HT-29 (cell line): ENCODE measurements at regions not wholly inside any gene's neighbourhood (a gene's known extent, or its start where the extent isn't known, plus 50 kb on each side); places are given as distances from the start of the nearest gene placed in this dataset.

Source experiments
- DNase-seq: peaks from one replicate; pipeline ENCODE4 v3.0.0-alpha.2; 2015; ENCODE audit warnings: low spot score

GRCh38 chr2:174668075-174668474 is 70.5 kb upstream of the WIPF1 start:
- no peak for DNase-seq

- no peak for DNase-seq
These were observed 69.8 kb upstream of the WIPF1 start for GRCh38 chr2:174667250-174667860.

- DNase-seq, result no peak
These were observed 69.2 kb upstream of the WIPF1 start for GRCh38 chr2:174666845-174667244.

DNA sequence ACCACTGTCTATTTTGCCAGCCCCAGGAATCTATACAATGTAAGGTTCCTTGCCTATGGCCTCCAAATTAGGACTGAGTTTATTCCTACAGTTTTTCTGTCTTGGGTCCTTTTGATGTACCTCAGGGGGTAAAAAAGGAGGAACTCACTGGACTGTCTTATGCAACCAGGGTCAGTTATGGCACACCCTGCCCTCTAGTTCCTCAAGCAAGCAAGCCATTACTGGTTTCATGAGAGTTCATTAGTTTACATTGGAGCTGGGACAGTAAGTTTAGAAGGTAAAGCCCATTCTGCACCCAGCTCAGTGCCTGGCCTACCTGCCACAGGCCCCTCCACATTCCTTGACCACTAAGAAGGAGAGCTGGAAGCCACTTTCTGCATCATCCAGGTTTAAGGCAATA is 68.7 kb upstream of the WIPF1 start:
- DNase-seq, result no peak

GRCh38 chr2:174664084-174664759 is 66.6 kb upstream of the WIPF1 start:
- no peak for DNase-seq

- DNase-seq, result no peak
These were observed 65.9 kb upstream of the WIPF1 start for GRCh38 chr2:174663550-174663949.

DNA sequence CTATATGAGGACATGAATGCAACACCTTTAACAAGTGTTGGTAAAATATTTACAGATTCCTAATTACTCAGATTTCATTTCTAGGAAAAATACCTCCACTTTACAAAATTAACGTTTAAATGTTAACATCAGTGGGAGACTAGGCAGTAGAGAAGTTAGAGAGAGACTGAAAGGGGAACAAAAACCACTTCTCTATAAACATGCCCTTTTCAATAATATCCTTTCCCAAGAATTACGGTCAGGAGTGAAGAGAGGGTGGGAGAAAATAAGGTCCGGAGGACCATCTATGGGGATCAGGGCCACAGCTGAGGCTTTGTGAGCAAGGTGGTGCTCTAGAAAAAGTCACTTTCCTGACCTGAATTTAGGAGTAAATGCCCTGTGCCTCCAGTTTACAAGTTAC is 65.3 kb upstream of the WIPF1 start:
- DNase-seq, result no peak

GRCh38 chr2:174662459-174662858 is 64.9 kb upstream of the WIPF1 start:
- DNase-seq, result no peak

DNA sequence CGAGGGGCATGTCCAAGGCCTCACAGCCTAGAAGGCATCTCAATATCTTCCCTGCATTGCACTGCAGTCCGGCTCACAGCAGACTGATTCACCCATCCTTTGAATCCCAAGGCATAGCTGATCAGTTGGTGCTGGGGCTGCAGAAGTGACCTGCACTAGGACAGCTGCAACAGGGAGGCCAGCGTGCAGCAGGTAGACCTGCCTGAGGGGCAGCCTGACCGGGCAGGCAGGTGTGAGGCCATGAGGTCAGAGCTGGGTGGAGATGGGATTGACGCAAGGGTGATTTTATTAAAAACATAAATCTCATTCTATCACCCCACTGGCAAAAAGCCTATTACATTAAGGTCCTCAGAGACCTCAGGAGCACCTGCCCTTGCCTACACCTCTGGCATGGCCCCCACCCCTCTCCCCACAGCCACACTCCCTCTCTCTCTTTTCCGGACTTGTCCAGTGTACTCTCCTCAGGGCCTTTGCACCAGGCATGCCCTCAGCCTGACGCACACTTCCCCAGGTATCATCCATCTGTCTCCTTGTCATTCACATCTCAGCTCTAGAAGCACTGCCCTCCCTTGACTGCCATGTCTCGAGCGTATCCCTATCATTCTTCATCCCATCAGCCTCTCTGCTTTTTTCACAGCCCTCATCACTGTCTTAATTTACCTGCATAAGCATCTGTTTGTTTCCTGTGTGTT is 63.5 kb upstream of the WIPF1 start:
- no peak for DNase-seq

GRCh38 chr2:174659069-174659900 is 61.7 kb upstream of the WIPF1 start:
- DNase-seq, result no peak

GRCh38 chr2:174656676-174657176 is 59.1 kb upstream of the WIPF1 start:
- DNase-seq, result no peak

GRCh38 chr2:174656035-174656434 is 58.4 kb upstream of the WIPF1 start:
- DNase-seq, result no peak

- DNase-seq, result no peak
These were observed 56.9 kb upstream of the WIPF1 start for GRCh38 chr2:174654419-174654941.

DNA sequence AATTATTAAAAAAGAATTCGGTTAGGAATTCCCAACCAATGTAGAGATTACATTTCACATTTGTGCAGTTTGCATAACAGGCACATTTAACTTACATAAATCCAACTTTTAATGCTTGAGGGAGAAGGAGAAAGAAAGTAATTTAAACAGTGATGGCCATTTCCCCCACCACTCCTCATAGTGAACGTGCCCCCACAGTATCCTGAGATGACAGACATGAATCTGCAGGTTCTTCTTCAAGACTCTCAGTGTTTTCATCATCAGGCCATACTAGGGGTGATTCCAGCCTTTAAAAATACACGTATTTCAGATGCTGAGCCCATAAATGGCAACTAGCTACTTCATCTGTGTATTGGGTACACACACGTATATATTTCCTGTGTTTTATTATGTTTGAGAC is 51.3 kb upstream of the WIPF1 start:
- no peak for DNase-seq
